ENCODE measurements at regions not wholly inside any gene's neighbourhood (a gene's known extent, or its start where the extent isn't known, plus 50 kb on each side); places are given as distances from the start of the nearest gene placed in this dataset.

DNA sequence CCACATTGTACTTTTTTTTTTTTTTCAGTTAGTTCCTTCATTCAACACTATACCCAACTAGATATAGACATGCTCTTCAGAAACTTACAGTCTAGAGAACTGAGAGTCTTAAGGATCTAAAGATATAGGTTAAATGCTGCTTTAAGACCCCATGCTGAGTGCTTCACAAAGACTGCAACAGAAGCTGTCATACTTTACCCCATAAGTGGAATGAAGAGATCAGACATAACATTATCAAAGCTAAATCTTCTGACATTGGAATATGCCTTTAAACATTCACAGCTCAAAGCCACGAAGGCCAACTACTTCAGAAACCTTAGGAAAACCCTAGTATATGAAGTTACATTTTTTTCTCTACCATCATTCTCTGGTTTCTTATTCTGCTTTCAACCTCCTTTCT, 666.4 kb downstream of the KCNT2 start:
- DNase-seq (ENCODE audit: low read depth in 1 of 2, low spot score in 1 of 2), result no peak

DNA sequence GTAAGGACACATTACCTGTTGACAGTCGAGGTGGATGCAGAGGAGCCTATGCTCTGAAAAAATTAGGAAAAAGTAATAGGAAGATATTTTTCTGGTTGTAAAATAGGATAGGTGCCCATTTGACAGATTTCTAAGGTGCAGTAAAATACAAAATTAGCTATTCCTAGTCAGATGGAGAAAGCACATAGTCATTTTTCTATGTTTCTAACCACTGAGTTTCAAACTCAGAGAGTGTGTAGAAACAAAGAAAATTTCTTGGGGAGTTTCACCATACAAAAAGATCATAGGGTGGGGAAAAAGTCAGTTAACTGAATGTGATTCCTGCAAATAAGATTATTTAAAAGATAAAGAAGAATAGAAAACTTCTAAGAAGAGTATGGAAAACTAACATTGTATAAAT, 666.9 kb downstream of the KCNT2 start:
- no peak for DNase-seq (ENCODE audit: low read depth in 1 of 2, low spot score in 1 of 2)

DNA sequence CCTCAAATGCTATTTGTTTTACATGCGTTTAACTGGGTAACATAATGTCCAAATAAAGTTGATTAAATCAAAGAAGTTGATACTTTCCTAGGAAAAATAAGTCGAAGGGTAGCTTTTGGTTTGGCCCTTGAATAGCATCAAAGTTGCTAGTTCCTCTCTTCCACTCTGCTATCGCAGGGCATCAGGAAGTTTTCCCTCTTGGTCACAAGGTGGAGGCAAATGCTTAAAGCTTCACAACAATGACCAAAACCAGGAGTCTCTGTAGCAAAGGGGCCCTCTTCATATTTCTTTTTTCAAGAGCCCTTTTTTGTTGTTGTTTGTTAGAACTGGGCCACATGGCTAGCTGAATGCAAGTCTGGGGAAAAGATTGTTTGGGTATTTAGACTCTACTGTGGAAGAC, 668.4 kb downstream of the KCNT2 start:
- no peak for DNase-seq (ENCODE audit: low read depth in 1 of 2, low spot score in 1 of 2)

DNA sequence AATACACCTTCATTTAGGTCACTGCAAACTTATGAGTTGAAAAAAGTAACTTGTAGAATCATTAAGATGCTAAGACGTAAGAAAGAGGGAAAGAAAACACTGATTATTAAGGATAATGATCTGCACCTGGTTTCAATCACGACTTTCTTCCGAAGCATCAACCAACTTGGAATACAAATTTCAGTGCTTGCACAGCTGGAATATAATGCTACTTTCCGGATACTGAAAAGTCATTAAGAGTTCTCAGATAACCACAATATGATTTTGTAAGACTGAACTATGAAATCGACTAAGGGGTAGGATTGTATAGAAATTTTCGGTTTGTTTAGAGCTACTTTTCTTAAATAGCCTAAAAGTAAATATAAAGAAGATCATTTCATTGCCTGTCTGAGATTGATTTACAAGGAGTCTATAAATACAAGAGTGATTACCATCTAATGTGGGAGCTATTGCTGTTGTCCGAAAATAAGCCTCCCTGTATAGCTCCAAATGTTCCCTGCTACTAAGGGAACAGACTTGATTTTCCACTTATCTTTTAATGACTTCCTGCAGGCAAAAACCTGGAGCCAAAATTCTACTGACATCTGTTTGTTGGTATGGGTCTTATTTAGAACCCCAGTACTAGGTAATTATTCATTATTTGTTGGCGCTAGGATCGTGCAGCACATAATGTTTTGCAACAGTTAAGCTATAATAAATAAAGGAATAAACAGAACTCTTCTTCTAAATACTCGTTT, 673.3 kb downstream of the KCNT2 start:
- no peak for DNase-seq (ENCODE audit: low read depth in 1 of 2, low spot score in 1 of 2)

DNA sequence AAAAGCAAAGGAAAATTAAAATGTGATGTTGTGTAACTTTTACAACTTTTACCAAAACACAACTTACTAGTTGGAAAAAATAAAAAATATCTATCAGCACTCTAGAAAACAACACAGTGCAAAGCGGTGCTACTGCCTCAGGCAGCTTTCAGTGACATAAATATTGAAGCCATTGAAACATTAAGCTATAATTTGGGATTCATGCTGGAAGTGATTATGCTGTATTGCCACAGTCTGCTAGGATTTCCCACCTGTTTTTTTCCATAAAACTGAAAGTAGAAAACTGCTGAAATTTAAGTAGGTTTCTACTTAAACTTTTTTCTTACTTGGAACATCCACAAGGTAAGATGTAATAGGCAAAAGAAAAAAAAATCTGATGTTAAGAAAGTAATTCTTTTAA, 674.4 kb downstream of the KCNT2 start:
- no peak for DNase-seq (ENCODE audit: low read depth in 1 of 2, low spot score in 1 of 2)

DNA sequence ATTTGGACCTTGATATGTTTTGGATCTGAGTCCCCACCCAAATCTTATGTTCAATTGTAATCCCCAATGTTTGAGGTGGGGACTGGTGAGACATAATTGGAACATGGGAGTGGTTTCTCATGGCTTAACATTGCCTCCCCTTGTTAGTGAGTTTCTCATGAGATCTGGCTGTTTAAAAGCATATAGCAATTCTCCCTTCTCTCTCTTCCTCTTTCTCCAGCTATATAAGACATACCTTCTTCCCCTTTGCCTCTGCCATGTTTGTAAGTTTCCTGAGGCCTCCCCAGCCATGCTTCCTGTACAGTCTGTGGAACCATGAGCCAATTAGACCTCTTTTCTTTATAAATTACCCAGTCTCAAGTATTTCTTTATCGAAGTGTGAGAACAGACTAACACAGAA, 692.4 kb downstream of the KCNT2 start:
- no peak for DNase-seq (ENCODE audit: low read depth in 1 of 2, low spot score in 1 of 2)

DNA sequence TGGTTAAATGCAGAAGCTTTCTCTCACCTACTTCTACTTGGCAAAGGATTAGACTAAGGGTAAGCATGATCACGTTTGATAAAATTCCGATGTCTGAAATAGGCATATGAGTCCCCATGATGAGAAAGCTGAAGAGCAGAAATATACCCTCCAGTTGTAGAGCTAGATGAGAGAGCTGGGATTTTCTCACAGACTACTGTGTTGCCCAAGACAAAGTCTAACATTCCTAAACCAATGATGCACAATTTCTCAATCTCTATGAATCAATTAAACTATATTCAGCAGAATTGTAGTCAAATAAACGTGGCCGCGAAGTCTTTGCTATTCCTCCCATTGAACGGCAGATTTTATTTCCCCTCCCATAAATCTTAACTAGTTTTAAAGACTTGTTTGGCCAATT, 699.2 kb downstream of the KCNT2 start:
- DNase-seq (ENCODE audit: low read depth in 1 of 2, low spot score in 1 of 2), result no peak

DNA sequence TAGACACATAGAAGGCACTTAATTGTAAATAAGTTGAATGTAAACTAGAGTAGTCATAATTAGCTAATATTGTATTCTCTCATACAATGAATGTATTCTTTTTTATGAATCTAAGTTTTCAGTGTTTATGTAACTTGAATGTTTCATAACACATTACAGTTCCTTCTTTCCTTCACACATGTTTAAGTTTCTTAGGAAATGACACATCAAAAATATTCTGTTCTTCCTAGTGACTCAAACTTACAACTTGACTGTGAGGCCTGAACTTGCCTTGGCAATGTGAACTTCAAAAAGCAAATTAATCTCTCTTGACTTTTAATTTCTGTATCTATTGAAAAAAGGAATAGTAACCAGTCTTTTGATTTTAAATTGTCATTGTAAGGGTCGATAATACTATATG, 700.1 kb downstream of the KCNT2 start:
- no peak for DNase-seq (ENCODE audit: low read depth in 1 of 2, low spot score in 1 of 2)

DNA sequence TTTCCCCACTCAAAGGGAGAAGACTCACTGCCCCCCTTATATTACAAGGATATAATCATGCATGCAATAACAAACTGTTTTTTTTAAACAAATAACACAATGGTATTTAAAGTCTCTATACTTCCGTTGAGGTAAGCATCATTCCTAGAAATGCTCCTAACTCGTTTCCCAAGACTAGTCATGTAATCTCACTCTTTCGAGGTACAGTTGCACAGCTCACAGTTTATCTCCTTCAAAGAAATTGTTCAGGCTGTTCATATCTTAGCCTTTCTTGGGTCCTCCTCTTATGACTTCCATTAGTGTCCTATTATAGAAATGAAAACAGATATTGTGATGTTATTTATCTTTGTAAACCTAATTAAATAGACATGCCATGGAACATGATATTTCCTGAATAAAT, 705.0 kb downstream of the KCNT2 start:
- no peak for DNase-seq (ENCODE audit: low read depth in 1 of 2, low spot score in 1 of 2)

DNA sequence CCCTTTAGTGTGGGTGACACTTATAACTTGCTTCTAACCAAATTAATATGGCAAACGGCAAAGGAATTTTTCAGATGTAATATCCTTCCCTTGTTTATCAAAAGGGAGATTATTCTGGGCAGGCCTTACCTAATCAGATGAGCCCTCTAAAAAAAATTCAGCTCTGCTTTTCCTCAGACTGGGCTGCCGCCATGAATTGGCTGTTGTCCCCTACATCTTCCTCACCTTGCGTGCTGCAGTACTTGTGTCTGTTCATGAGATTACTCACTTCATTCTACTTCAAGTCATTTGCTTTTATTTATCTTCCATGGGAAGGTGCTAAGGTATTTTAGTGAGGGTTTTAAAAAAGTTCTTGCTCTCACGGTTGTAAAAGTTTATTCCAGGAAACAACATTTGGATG, 705.5 kb downstream of the KCNT2 start:
- no peak for DNase-seq (ENCODE audit: low read depth in 1 of 2, low spot score in 1 of 2)

DNA sequence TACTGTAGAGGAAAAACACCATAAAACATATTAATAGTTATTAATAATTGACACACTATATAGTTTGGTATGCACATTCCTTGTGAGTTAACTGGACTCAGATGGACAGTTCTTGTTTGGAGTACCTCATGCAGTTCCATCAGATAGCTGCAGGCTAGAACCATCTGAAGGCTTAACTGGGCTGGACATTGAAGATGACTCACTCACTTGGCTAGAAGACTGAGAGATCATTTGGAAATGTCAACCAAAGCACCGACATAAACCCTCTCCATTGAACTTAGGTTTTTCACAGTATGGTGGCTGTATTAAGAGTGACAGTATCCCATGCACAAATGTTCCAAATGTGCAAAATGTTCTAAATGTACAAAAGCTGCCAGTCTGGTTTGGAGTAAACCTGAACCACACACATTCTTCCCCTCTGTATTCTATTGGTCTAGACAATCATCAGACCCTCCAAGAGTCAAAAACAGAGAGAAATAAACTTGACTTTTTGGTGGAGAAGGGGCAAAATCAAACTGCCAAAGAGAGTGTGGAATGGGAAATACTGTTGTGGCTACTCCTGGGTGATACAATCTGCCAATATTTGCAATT, 708.4 kb downstream of the KCNT2 start:
- DNase-seq (ENCODE audit: low read depth in 1 of 2, low spot score in 1 of 2), result no peak

DNA sequence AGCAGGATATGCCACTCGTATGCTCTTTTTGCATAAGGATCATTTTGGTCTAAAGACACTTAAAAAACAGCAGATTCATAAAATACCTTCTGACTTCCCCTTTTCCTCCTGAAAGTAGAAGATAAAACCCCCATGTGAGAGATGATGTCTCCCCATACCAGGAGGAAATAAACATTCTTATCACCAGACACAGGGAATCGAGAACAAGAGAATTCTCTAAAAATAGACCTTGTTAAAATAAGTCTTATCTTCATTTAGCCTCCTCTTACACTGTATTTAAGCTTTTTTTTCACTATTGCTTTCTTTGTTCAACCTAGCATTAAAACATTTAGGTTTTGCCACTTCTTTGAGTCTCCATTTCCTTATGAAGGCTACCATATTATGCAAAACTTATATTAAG, 709.3 kb downstream of the KCNT2 start:
- DNase-seq (ENCODE audit: low read depth in 1 of 2, low spot score in 1 of 2), result no peak

DNA sequence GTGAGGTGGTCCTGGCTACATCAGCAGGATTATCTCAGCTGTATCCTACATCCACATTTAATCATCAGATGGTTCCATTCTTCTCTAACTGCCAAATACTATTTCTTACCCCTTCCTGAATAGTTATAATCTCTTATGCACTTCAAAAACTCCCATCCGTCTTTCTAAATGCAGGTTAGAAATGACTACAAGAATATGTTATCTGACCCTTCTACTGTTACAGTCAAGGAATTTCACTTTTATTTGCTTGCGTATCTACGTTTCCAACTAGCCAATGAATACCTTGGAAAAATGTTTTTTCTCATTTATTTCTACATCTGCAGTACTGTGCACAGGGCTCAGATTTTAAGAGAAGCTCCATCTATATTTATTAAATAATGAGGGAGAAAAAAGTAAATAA, 709.9 kb downstream of the KCNT2 start:
- no peak for DNase-seq (ENCODE audit: low read depth in 1 of 2, low spot score in 1 of 2)

DNA sequence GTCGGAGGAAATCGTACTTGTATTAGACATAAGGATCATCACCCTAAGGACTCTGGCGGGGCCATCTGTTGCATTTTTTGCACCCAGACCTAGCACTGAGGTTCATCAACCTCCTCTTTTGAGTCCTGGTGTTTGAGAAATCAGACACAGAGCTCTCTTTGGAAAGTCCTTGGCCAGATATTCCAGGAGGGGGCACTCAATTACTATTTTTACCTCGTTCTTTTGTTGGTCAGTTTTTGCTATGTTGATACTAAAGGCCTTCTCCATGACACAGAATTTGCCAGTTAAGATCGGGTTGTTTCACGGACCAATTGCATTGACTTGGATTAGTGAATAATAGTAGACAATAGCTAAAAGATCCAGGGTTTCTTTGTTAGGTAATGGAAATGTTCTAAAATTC, 711.2 kb downstream of the KCNT2 start:
- no peak for DNase-seq (ENCODE audit: low read depth in 1 of 2, low spot score in 1 of 2)

DNA sequence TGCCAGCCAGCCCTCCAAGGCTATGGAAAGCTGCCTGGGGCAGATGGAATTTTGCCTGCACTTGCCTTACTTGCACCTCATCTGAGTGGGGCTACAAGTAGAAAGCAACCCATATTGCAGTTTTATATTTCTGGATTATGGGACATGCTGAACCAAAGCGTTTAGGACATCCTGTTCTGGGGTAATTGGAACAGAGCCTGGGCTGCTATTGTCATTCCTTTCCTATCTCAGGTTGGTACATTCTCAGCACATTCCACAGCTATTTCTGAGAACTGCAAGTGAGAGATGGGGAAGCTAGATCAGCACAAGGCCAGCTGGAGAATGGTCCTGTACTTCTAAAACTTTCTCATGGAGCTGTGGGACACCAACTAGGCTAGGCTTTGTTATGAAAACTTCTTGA, 713.8 kb downstream of the KCNT2 start:
- DNase-seq (ENCODE audit: low read depth in 1 of 2, low spot score in 1 of 2), result no peak

DNA sequence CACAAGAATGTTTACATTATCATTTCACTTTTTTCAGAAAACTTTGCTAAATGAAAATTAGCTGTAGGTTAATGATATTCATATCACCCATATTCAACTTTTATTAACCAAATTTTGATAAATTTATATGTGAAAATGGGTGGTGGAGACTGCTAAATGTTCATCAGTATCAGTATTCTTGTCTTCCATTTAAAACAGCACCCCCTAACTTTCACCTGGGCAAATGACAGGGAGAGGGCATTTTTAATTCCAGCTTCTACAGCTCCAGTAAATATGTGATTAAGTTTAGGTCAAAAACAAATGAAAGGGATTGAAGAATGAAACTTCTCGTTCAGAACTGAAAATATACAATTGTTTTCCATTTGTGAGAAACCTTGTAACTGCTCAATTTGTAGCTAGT, 722.2 kb downstream of the KCNT2 start:
- no peak for DNase-seq (ENCODE audit: low read depth in 1 of 2, low spot score in 1 of 2)

DNA sequence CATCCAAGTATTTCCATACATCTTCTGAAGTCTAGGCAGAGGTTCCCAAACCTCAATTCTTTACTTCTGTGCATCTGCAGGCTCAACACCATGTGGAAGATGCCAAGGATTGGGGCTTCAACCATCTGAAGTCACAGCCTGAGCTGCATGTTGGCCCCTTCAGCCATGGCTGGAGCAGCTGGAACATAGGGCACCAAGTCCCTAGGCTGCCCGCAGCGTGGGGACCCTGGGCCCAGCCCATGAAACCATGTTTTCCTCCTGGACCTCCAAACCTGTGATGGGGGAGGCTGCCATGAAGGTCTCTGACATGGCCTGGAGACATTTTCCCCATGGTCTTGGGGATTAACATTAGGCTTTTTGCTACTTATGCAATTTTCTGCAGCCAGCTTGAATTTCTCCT, 729.8 kb downstream of the KCNT2 start:
- DNase-seq (ENCODE audit: low read depth in 1 of 2, low spot score in 1 of 2), result no peak

DNA sequence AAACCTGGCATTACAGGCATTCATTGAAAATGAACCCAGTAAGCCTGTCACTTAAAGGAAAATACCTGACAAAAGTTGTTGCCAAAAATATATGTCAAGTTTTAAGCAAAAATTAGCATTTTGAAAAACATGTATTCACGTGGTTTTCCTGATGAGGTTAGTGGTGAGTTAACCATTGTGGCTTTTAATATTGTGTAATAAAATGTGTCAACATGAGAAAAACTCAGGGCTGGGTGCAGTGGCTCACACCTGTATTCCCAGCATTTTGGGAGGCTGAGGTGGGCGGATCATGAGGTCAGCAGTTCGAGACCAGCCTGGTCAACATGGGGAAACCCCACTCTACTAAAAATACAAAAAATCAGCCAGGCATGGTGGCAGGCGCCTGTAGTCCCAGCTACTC, 731.4 kb downstream of the KCNT2 start:
- DNase-seq (ENCODE audit: low read depth in 1 of 2, low spot score in 1 of 2), result no peak

DNA sequence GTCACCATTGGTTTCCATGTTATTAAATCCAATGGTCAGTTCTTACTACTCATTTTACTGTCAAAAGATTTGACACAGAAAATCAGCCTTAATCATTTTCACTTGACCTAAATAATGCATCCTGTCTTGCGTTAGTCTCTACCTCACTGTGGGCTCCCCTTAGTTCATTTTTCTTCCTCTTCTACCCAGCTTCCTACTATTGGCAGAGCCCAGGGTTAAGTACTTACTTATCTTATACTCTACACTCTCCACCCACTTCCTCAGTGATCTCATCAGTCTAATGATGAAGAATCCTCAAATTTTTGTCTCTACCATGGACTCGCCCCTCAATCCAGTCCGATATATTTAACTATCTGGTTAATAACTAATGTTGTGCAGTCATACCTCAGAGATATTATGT, 735.9 kb downstream of the KCNT2 start:
- DNase-seq (ENCODE audit: low read depth in 1 of 2, low spot score in 1 of 2), result no peak

DNA sequence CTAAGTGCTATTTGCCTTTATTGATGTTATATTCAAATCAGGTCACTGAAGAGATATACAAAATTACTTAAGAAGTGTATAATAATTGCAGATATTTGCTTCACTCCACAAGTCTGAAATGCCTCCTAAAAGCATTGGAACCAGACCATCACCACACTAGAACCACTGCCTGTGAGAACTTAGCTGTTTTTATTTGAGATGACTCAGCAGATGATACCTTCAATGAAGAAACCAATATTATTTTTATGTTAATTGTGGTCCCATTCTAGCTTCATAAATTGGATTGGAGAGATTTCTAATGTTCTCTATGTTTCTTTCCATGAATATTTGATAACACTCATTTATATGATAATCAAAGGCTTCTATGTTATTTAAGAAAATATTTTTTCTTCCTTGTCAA, 740.6 kb downstream of the KCNT2 start:
- DNase-seq (ENCODE audit: low read depth in 1 of 2, low spot score in 1 of 2), result no peak

DNA sequence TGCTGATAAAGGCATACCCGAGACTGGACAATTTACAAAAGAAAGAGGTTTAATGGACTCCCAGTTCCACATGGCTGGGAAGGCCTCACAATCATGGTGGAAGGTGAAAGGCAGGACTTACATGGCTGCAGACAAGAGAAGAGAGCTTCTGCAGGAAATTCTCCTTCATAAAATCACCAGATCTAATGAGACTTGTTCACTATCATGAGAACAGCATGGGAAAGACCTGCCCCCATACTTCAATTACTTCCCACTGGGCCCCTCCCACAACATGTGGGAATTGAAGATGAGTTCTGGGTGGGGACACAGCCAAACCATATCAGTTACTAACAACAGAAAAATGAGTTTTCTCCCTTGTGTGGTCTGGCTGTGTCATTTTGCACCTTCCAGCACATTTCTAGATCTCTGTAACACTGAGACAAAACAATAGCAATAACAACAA, 741.4 kb downstream of the KCNT2 start:
- no peak for DNase-seq (ENCODE audit: low read depth in 1 of 2, low spot score in 1 of 2)

DNA sequence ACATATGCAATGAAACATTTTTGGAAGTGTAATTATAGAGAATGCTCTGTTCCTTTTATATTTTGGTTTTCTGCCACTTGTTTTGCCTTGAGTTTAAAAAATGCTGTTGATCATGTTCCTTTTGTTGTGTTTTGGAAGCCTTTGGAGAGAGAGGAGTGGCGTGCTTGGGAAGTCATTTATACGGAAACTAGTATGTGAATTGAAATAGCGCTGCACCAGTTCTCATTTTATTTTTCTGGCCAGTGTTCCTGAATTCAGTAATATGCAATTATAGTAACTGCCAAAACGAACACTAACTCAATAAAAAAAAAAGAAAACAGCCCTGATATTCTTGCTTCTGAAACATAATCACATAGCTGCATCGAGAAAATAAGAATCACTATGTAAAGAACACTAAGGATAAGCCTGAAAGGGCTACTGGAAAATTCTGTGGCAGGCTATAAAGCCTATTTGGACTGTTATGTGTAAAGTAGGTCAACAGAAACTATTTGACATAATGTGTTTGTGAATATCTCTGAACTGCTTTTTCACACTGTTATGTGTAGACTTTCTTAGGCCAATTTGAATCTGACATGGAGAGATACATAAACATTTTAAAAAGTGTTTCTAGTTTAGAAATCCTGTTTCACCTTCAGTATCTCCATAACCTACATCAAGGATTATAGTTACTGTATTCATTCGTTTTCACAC, 742.0 kb downstream of the KCNT2 start:
- no peak for DNase-seq (ENCODE audit: low read depth in 1 of 2, low spot score in 1 of 2)

DNA sequence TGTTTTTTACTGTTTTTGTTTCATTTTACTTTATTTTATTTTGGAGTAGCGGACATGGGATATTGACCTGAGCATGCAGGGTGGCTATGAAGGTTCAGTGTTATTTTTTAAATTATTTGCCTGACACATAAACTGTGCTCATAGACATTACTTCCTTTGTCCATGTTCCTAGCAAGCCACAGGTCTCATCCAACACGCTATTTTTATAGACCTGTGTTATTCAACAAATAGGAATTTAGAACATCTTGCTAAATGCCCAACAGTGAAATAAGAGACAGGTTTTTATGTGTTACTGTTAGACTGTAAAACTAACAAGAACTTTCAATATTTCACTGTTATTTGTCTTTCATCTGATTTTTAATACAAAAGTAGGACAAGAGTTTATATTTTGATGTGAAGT, 756.4 kb downstream of the KCNT2 start:
- DNase-seq (ENCODE audit: low read depth in 1 of 2, low spot score in 1 of 2), result no peak
